ENCODE measurements at regions not wholly inside any gene's neighbourhood (a gene's known extent, or its start where the extent isn't known, plus 50 kb on each side); places are given as distances from the start of the nearest gene placed in this dataset.

DNA sequence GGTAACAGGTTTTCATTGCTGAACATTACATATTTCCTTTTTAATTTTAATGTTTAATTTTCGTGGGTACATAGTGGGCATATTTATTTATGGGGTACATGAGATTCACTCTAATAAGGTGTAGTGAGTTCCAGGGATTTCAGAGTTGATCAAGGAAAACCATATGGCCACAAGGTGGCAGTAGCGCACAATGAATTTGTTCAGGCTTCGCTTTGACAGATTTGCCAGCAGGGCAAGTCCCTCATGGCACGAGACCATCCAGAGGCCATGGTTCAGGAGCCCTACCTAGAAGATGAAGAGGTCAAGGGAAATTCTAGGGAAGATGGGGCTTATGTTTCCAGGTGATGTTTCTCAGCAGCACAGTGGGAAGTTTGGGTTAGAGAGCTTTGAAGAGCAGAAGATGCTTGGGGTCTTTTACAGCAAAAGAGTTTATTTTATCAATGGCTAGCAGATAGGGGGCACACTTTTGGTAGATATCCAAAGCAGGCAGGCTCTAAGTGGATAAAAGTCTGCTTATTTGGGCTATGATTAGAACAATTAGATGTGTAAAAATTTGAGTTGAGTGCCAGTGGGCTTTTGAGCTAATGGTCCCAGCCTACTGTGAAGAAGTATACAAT is 1004.4 kb downstream of the AACS start:
- TF ChIP-seq CTCF (IDR thresholded peaks at IDR 0.05) = peak; percentile 35 to 57 (median 44)
- no peak for TF ChIP-seq POLR2A (IDR thresholded peaks at IDR 0.05)

Measured in adrenal gland (tissue), 5 donors.